ENCODE measurements at regions not wholly inside any gene's neighbourhood (a gene's known extent, or its start where the extent isn't known, plus 50 kb on each side); places are given as distances from the start of the nearest gene placed in this dataset.
"Not testable (repeated sequence)": the region's sequence is repeated elsewhere in the genome, so short reads cannot be mapped to it uniquely, and the experiment has no call there.

- H3K4me1 ChIP-seq (ENCODE audit: control insufficient read depth, insufficient read depth, low read length, poor library complexity, severe bottlenecking); ATAC-seq (ENCODE audit: low read depth in 2 of 2); DNase-seq; H3K4me3 Mint-ChIP-seq; H3K9me3 ChIP-seq (ENCODE audit: control insufficient read depth in 2 of 2, low read length in 2 of 2); H3K4me1 Mint-ChIP-seq; H3K27me3 ChIP-seq (ENCODE audit: control insufficient read depth, insufficient read depth, low read length); H3K27ac ChIP-seq (ENCODE audit: insufficient read depth, low read length, poor library complexity, severe bottlenecking); H3K36me3 ChIP-seq (ENCODE audit: control insufficient read depth, insufficient read depth, low read length); H3K27ac Mint-ChIP-seq; H3K4me3 ChIP-seq (ENCODE audit: low read depth, low read length); H3K36me3 Mint-ChIP-seq: not testable (repeated sequence)
- H3K27me3 Mint-ChIP-seq, result peaks cover 32% of the 10 kb centered on the region
- H3K9me3 Mint-ChIP-seq, result peaks cover 0 to 16% (median 2%) of the 10 kb centered on the region in 7 donors
These were observed 88.6 kb upstream of the NFIL3 start for GRCh38 chr9:91512235-91512634.

GRCh38 chr9:91503673-91504081, 80.0 kb upstream of the NFIL3 start:
- Histone ChIP-seq H3K4me3 (ENCODE audit: low read depth, low read length) (no peak overlapping the region), H3K27ac (ENCODE audit: insufficient read depth, low read length, poor library complexity, severe bottlenecking) (no peak overlapping the region), H3K36me3 (ENCODE audit: control insufficient read depth, insufficient read depth, low read length) (no peaks in the 10 kb centered on the region), H3K4me1 (ENCODE audit: control insufficient read depth, insufficient read depth, low read length, poor library complexity, severe bottlenecking) (no peaks in the 10 kb centered on the region), H3K27me3 (ENCODE audit: control insufficient read depth, insufficient read depth, low read length) (no peaks in the 10 kb centered on the region), H3K9me3 (ENCODE audit: control insufficient read depth in 2 of 2, low read length in 2 of 2) (no peaks in the 10 kb centered on the region)
- Mint-ChIP-seq H3K27me3 (peaks cover 4% of the 10 kb centered on the region), H3K27ac (no peak overlapping the region), H3K4me3 (no peak overlapping the region), H3K9me3 (peaks cover 0 to 4% (median 0%) of the 10 kb centered on the region in 7 donors), H3K4me1 (no peaks in the 10 kb centered on the region), H3K36me3 (no peaks in the 10 kb centered on the region)
- DNase-seq (no peak), ATAC-seq (ENCODE audit: low read depth in 2 of 2) (no peak)

DNA sequence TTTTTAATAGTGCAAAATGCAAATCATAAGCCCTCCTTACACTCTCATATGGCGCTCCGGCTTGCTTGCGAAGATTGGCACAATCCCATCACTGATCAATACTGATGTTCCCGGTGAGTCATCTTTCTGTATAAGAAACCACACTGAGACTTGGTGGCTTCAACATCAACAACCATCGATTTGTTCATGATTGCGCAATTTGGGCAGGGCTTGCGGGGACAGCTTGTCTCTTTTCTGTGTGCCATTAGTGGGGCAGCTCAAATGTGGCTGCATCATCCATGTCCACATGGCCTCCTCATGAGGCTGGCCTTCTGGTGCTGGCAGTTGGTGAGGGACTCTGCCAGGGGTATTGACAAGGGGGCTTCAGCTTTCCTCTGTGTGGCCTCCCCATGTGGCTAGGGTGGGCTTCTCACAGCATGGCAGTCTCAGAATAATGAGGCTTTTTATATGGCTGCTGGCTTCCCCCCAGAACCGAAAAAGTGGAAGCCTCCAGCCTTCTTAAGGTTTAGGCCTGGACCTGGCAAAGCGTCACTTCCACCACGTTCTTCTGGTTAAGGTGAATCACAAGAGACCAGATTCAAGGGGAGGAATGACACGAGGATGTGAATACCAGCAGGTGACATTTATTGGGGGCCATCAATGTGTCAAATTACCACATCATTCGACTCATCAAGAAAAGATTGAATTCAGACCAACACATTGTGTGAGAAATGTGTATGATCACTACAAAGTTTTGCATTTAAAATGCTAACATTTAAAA, 79.5 kb upstream of the NFIL3 start:
- DNase-seq (no peak), ATAC-seq (ENCODE audit: low read depth in 2 of 2) (no peak)
- H3K27ac ChIP-seq (ENCODE audit: insufficient read depth, low read length, poor library complexity, severe bottlenecking), result no peak overlapping the region

GRCh38 chr9:91502475-91502874, 78.8 kb upstream of the NFIL3 start:
- no peak for ATAC-seq (ENCODE audit: low read depth in 2 of 2)
- no peaks in the 10 kb centered on the region for H3K9me3 ChIP-seq (ENCODE audit: control insufficient read depth in 2 of 2, low read length in 2 of 2)
- DNase-seq, result no peak
- no peaks in the 10 kb centered on the region for H3K27me3 Mint-ChIP-seq
- no peaks in the 10 kb centered on the region for H3K27me3 ChIP-seq (ENCODE audit: control insufficient read depth, insufficient read depth, low read length)
- no peak overlapping the region for H3K4me3 ChIP-seq (ENCODE audit: low read depth, low read length)
- no peak overlapping the region for H3K27ac ChIP-seq (ENCODE audit: insufficient read depth, low read length, poor library complexity, severe bottlenecking)
- no peak overlapping the region for H3K27ac Mint-ChIP-seq
- H3K36me3 Mint-ChIP-seq, result no peaks in the 10 kb centered on the region
- peaks cover 0 to 4% (median 0%) of the 10 kb centered on the region in 7 donors for H3K9me3 Mint-ChIP-seq
- H3K4me1 Mint-ChIP-seq, result no peaks in the 10 kb centered on the region
- no peak overlapping the region for H3K4me3 Mint-ChIP-seq
- no peaks in the 10 kb centered on the region for H3K36me3 ChIP-seq (ENCODE audit: control insufficient read depth, insufficient read depth, low read length)
- H3K4me1 ChIP-seq (ENCODE audit: control insufficient read depth, insufficient read depth, low read length, poor library complexity, severe bottlenecking), result no peaks in the 10 kb centered on the region

More for the DNA sequence above, 79.5 kb upstream of the NFIL3 start:
- Histone ChIP-seq H3K4me3 (ENCODE audit: low read depth, low read length) (no peak overlapping the region), H3K9me3 (ENCODE audit: control insufficient read depth in 2 of 2, low read length in 2 of 2) (no peaks in the 10 kb centered on the region), H3K36me3 (ENCODE audit: control insufficient read depth, insufficient read depth, low read length) (no peaks in the 10 kb centered on the region), H3K27me3 (ENCODE audit: control insufficient read depth, insufficient read depth, low read length) (no peaks in the 10 kb centered on the region), H3K4me1 (ENCODE audit: control insufficient read depth, insufficient read depth, low read length, poor library complexity, severe bottlenecking) (no peaks in the 10 kb centered on the region)
- Mint-ChIP-seq H3K4me3 (no peak overlapping the region), H3K36me3 (no peaks in the 10 kb centered on the region), H3K4me1 (no peaks in the 10 kb centered on the region), H3K27me3 (peaks cover 4% of the 10 kb centered on the region), H3K27ac (no peak overlapping the region), H3K9me3 (peaks cover 0 to 4% (median 0%) of the 10 kb centered on the region in 7 donors)

DNA sequence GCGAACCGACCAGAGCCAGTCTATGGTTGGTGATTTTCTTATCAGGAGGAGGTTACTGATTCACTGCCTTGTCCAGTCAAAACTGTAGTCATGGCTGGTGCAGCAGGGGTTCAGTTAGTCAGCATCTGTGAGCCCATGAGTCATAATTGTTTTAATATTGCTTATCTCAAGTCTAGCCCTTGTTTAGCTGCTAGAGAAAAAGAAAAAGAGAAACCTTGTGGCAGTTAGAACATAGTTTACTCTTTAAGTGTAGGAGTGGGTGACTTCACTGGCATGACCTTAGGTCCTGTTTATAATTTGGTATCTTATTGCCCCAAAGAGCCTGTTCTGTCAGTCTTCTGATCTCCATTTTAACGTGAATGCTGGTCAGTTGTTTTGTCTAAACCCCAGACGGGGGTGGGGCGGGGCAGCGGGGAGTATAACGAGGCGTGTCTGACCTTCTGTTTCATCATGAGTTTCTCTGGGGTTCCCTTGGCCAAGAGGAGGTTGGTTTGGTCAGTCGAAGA, 76.9 kb upstream of the NFIL3 start:
- no peaks in the 10 kb centered on the region for H3K27me3 Mint-ChIP-seq

DNA sequence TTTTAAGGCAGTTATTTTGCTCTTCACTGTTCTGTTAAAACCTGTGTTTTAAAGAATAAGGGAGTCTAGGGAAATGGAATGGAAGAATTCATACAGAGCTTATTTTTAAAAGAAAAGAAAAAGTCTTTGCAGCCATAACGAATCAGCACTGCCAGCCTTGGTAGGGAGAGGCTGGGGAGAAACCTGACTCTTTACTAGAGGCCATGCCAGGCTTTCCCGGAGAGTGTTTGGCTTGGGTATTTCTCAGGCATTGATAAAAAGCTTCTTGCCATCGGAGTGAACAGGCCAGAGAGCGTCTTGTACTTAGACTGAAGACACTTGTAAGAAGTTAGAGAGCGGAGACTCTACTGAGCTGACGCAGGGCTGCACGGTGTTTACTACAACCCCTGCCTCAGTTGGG, 72.7 kb upstream of the NFIL3 start:
- no peak for DNase-seq
- H3K36me3 Mint-ChIP-seq, result no peaks in the 10 kb centered on the region
- no peak overlapping the region for H3K4me3 ChIP-seq (ENCODE audit: low read depth, low read length)
- H3K27me3 Mint-ChIP-seq, result peaks cover 8% of the 10 kb centered on the region
- no peaks in the 10 kb centered on the region for H3K36me3 ChIP-seq (ENCODE audit: control insufficient read depth, insufficient read depth, low read length)
- H3K27me3 ChIP-seq (ENCODE audit: control insufficient read depth, insufficient read depth, low read length), result no peaks in the 10 kb centered on the region
- no peak overlapping the region for H3K27ac Mint-ChIP-seq
- H3K27ac ChIP-seq (ENCODE audit: insufficient read depth, low read length, poor library complexity, severe bottlenecking), result no peak overlapping the region
- peaks cover 0 to 4% (median 2%) of the 10 kb centered on the region in 7 donors for H3K9me3 Mint-ChIP-seq
- no peaks in the 10 kb centered on the region for H3K4me1 Mint-ChIP-seq
- H3K4me3 Mint-ChIP-seq, result no peak overlapping the region
- ATAC-seq (ENCODE audit: low read depth in 2 of 2), result no peak
- no peaks in the 10 kb centered on the region for H3K4me1 ChIP-seq (ENCODE audit: control insufficient read depth, insufficient read depth, low read length, poor library complexity, severe bottlenecking)
- no peaks in the 10 kb centered on the region for H3K9me3 ChIP-seq (ENCODE audit: control insufficient read depth in 2 of 2, low read length in 2 of 2)

More for the DNA sequence above, 76.9 kb upstream of the NFIL3 start:
- Histone ChIP-seq H3K27me3 (ENCODE audit: control insufficient read depth, insufficient read depth, low read length) (no peaks in the 10 kb centered on the region), H3K4me3 (ENCODE audit: low read depth, low read length) (no peak overlapping the region), H3K4me1 (ENCODE audit: control insufficient read depth, insufficient read depth, low read length, poor library complexity, severe bottlenecking) (no peaks in the 10 kb centered on the region), H3K9me3 (ENCODE audit: control insufficient read depth in 2 of 2, low read length in 2 of 2) (no peaks in the 10 kb centered on the region), H3K27ac (ENCODE audit: insufficient read depth, low read length, poor library complexity, severe bottlenecking) (no peak overlapping the region), H3K36me3 (ENCODE audit: control insufficient read depth, insufficient read depth, low read length) (no peaks in the 10 kb centered on the region)
- no peaks in the 10 kb centered on the region for H3K4me1 Mint-ChIP-seq
- H3K9me3 Mint-ChIP-seq, result peaks cover 0 to 4% (median 0%) of the 10 kb centered on the region in 7 donors
- peak in 1 of 3 donors; percentile 15 for DNase-seq
- H3K36me3 Mint-ChIP-seq, result no peaks in the 10 kb centered on the region
- no peak overlapping the region for H3K27ac Mint-ChIP-seq
- ATAC-seq (ENCODE audit: low read depth in 2 of 2), result no peak
- no peak overlapping the region for H3K4me3 Mint-ChIP-seq

- Histone ChIP-seq H3K4me3 (ENCODE audit: low read depth, low read length) (no peak overlapping the region), H3K27ac (ENCODE audit: insufficient read depth, low read length, poor library complexity, severe bottlenecking) (no peak overlapping the region), H3K27me3 (ENCODE audit: control insufficient read depth, insufficient read depth, low read length) (no peaks in the 10 kb centered on the region), H3K4me1 (ENCODE audit: control insufficient read depth, insufficient read depth, low read length, poor library complexity, severe bottlenecking) (no peaks in the 10 kb centered on the region), H3K9me3 (ENCODE audit: control insufficient read depth in 2 of 2, low read length in 2 of 2) (no peaks in the 10 kb centered on the region), H3K36me3 (ENCODE audit: control insufficient read depth, insufficient read depth, low read length) (no peaks in the 10 kb centered on the region)
- Mint-ChIP-seq H3K9me3 (peaks cover 0 to 4% (median 2%) of the 10 kb centered on the region in 7 donors), H3K36me3 (no peaks in the 10 kb centered on the region), H3K4me3 (no peak overlapping the region), H3K27me3 (peaks cover 8% of the 10 kb centered on the region), H3K27ac (no peak overlapping the region), H3K4me1 (no peaks in the 10 kb centered on the region)
- no peak for ATAC-seq (ENCODE audit: low read depth in 2 of 2)
- DNase-seq, result no peak
These were observed 71.8 kb upstream of the NFIL3 start for GRCh38 chr9:91495450-91495849.

- H3K27me3 ChIP-seq (ENCODE audit: control insufficient read depth, insufficient read depth, low read length), result no peaks in the 10 kb centered on the region
- Mint-ChIP-seq H3K9me3 (peaks cover 0 to 4% (median 2%) of the 10 kb centered on the region in 7 donors), H3K27me3 (peaks cover 8% of the 10 kb centered on the region), H3K4me1 (no peaks in the 10 kb centered on the region), H3K27ac (no peak overlapping the region), H3K36me3 (no peaks in the 10 kb centered on the region), H3K4me3 (no peak overlapping the region)
- ATAC-seq (ENCODE audit: low read depth in 2 of 2) (no peak), DNase-seq (no peak)
- H3K9me3 ChIP-seq (ENCODE audit: control insufficient read depth in 2 of 2, low read length in 2 of 2), result no peaks in the 10 kb centered on the region
- no peak overlapping the region for H3K4me3 ChIP-seq (ENCODE audit: low read depth, low read length)
- H3K27ac ChIP-seq (ENCODE audit: insufficient read depth, low read length, poor library complexity, severe bottlenecking), result no peak overlapping the region
- H3K4me1 ChIP-seq (ENCODE audit: control insufficient read depth, insufficient read depth, low read length, poor library complexity, severe bottlenecking), result no peaks in the 10 kb centered on the region
- no peaks in the 10 kb centered on the region for H3K36me3 ChIP-seq (ENCODE audit: control insufficient read depth, insufficient read depth, low read length)
These were observed 71.1 kb upstream of the NFIL3 start for GRCh38 chr9:91494751-91495150.
